ENCODE measurements at regions not wholly inside any gene's neighbourhood (a gene's known extent, or its start where the extent isn't known, plus 50 kb on each side); places are given as distances from the start of the nearest gene placed in this dataset.

DNA sequence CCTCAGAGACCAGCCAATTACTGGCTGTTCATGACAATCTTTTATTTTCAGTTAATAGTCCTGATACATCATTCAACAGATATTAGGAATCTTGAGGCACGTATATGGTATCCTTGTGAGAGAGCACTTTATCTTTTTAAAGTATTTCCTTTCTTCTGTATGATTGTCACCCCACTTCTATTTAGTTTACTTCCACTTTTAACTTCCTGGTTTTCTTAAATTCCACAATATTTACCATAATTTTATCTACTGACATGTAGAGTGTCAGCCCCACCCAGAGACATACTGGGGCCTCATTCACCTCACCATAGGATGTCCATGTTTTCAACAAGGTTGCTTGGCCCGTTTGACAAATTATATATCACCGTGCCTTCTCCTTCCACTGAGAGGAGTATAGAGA, 182.9 kb upstream of the ID2 start:
- no peak for DNase-seq (ENCODE audit: low read depth in 1 of 2, low spot score in 1 of 2)
- Histone ChIP-seq H3K4me3 (no peak overlapping the region), H3K4me1 (ENCODE audit: low read depth) (peaks cover 11% of the 10 kb centered on the region), H3K9me3 (ENCODE audit: low read depth) (no peaks in the 10 kb centered on the region), H3K27me3 (no peaks in the 10 kb centered on the region), H3K27ac (no peak overlapping the region), H3K36me3 (no peaks in the 10 kb centered on the region)
- TF ChIP-seq, protein P1, sequence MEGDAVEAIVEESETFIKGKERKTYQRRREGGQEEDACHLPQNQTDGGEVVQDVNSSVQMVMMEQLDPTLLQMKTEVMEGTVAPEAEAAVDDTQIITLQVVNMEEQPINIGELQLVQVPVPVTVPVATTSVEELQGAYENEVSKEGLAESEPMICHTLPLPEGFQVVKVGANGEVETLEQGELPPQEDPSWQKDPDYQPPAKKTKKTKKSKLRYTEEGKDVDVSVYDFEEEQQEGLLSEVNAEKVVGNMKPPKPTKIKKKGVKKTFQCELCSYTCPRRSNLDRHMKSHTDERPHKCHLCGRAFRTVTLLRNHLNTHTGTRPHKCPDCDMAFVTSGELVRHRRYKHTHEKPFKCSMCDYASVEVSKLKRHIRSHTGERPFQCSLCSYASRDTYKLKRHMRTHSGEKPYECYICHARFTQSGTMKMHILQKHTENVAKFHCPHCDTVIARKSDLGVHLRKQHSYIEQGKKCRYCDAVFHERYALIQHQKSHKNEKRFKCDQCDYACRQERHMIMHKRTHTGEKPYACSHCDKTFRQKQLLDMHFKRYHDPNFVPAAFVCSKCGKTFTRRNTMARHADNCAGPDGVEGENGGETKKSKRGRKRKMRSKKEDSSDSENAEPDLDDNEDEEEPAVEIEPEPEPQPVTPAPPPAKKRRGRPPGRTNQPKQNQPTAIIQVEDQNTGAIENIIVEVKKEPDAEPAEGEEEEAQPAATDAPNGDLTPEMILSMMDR (IDR thresholded peaks at IDR 0.05; ENCODE audit: low read depth, low read length), result no peak

DNA sequence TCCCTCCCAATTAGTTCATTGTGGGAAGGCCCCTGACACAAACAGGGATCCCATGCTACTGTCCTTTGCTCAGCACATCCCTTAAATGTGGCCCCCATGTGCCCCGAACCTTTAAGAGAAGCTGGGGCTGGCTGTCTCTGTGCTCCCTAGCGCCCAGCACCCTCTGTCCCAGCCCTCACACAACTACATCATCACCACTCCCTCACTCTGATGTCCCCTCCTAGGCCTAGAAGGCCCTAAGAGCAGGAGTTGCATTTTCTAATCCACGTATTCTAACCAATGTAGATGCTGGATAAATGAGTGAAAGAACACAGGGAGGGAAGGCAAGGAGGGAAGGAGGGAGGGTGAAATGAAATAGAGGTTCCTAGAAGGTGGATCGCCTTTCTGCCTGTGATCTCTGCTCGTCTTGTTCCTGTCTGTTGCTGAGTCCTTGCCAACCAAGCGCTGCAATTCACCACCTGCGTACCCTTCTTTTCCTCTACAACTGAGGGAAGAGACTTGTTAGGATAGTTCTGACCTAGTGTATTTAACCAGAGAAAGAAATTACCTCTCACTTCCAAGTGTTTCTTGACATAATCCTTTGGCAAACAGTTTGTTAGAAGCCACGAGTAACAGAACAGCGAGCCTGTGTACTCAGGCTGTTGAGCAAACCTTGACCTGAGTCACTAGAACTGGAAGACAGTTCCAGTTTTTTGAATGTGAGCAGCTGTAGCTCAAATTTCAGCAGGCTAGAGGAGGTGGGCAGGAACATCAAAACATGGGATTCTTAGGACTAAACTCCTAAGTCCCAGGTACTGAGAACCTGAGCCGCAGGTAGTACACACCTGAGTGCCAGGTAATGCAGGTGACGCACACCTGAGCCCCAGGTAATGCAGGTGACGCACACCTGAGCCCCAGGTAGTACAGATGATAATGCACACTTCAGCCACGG, 181.5 kb upstream of the ID2 start:
- no peaks in the 10 kb centered on the region for H3K27me3 ChIP-seq
- TF ChIP-seq, protein P1 (IDR thresholded peaks at IDR 0.05; ENCODE audit: low read depth, low read length), result no peak
- no peaks in the 10 kb centered on the region for H3K36me3 ChIP-seq
- peak in 1 of 2 donors; percentile 21 for DNase-seq (ENCODE audit: low read depth in 1 of 2, low spot score in 1 of 2)
- H3K4me3 ChIP-seq, result no peak overlapping the region
- H3K27ac ChIP-seq, result no peak overlapping the region
- H3K4me1 ChIP-seq (ENCODE audit: low read depth), result peaks cover 8% of the 10 kb centered on the region
- no peaks in the 10 kb centered on the region for H3K9me3 ChIP-seq (ENCODE audit: low read depth)

DNA sequence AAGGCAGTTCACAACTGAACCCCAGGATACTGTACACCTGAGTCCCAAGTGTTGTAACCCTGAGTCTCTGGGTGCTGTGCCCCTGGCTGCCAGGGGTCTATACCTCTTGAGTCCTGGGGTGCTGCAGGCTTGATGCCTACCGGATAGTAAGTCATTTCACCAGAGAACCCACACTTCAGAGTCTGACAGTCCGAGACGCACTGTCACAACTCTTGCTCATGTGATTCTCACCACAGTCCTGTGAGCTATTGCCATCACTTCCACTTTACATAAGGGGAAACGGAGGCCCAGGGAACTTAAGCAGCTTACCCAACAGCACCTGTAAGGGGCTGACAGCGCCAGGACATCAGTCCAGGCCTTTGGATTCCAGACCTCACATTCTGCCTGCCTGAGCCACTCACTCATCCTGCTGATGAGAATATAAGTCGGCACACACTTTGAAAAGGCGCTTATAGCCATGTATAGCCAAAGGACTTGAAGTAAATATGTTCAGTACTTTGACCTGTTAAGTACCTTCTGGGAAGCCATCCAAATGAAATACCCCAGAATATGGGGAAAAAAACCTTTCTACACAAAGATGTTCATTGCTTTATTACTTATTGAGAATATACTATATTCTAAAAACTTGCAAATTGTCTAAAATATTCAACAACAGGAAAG, 180.7 kb upstream of the ID2 start:
- Histone ChIP-seq H3K4me1 (ENCODE audit: low read depth) (peaks cover 6% of the 10 kb centered on the region), H3K4me3 (no peak overlapping the region)

DNA sequence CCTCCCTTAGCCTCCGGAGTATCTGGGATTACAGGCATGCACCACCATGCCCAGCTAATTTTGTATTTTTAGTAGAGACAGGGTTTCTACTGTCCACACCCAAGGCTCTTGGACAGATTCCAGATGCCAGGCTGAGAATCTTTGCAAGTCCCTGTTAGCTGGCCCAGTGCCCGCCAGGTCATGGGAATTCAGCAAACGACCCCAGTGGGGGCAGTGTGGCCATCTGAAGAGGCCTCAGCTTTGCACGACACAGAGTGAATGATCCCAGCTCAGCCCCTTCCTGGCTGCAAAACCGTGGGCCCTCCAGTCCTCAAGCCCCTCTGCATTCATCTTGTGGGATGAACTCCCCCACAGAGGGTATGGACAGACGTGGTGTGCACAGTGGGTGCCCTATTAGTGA, 179.5 kb upstream of the ID2 start:
- no peak for DNase-seq (ENCODE audit: low read depth in 1 of 2, low spot score in 1 of 2)
- H3K4me3 ChIP-seq, result no peak overlapping the region

More for the DNA sequence above, 180.7 kb upstream of the ID2 start:
- Histone ChIP-seq H3K36me3 (no peaks in the 10 kb centered on the region), H3K27ac (no peak overlapping the region), H3K27me3 (no peaks in the 10 kb centered on the region), H3K9me3 (ENCODE audit: low read depth) (no peaks in the 10 kb centered on the region)
- TF ChIP-seq, protein P1 (IDR thresholded peaks at IDR 0.05; ENCODE audit: low read depth, low read length), result no peak
- DNase-seq (ENCODE audit: low read depth in 1 of 2, low spot score in 1 of 2), result peak in 1 of 2 donors; percentile 47

DNA sequence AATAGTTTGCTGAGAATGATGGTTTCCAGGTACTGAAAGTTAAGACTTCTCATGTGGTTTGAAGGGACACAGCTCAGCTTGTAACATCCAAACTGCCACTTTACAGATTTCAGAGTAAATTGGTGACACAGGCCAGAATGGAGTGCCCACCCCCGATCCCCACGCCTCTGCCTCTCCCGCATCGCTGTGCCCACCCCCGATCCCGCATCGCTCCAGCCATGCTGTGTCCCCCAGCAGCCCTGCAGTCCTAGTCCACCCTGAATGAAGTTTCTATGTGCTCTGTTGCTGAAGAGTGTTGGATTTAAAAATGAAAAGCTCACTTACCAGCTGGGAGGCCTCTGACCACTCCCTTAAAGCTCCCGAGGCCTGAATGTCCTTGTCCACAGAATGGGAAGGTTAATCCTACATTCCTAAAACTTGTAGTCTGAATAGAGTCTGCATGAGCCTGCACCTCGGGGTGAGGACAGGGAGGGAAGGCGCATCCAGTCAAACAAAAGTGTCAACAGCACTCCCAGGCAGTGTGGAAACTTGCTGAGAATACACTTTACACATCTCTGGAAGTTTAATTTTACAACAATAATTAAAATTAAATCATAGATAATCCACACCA, 176.4 kb upstream of the ID2 start:
- Histone ChIP-seq H3K27ac (no peak overlapping the region), H3K4me3 (no peak overlapping the region), H3K9me3 (ENCODE audit: low read depth) (no peaks in the 10 kb centered on the region), H3K36me3 (no peaks in the 10 kb centered on the region), H3K27me3 (no peaks in the 10 kb centered on the region), H3K4me1 (ENCODE audit: low read depth) (no peaks in the 10 kb centered on the region)
- peak in 1 of 2 donors; percentile 39 for DNase-seq (ENCODE audit: low read depth in 1 of 2, low spot score in 1 of 2)
- TF ChIP-seq, protein P1 (IDR thresholded peaks at IDR 0.05; ENCODE audit: low read depth, low read length), result no peak

More for the DNA sequence above, 179.5 kb upstream of the ID2 start:
- H3K27ac ChIP-seq, result no peak overlapping the region
- TF ChIP-seq, protein P1 (IDR thresholded peaks at IDR 0.05; ENCODE audit: low read depth, low read length), result no peak
- H3K27me3 ChIP-seq, result no peaks in the 10 kb centered on the region
- no peaks in the 10 kb centered on the region for H3K36me3 ChIP-seq
- H3K4me1 ChIP-seq (ENCODE audit: low read depth), result no peaks in the 10 kb centered on the region
- no peaks in the 10 kb centered on the region for H3K9me3 ChIP-seq (ENCODE audit: low read depth)
